ENCODE measurements at regions not wholly inside any gene's neighbourhood (a gene's known extent, or its start where the extent isn't known, plus 50 kb on each side); places are given as distances from the start of the nearest gene placed in this dataset.

DNA sequence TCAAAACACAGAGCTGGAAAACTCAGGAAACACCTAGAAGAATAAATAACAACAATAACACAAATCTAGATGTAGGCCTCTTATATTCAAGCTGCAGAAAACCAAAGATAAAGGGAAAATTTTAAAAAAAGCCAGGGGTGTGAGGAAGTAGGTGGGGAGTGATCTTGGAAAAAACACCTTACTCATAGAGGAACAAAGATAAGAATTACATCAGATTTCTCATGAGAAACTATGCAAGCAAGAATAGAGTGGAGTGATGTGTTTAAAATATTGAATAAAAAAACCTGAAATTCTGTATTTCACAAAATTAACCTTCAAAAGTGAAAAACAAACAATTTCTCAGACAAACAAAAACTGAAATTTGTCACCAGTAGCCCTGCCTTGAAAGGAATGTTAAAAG lies 265.5 kb upstream of the RGS18 start:
- TF ChIP-seq, protein P1, sequence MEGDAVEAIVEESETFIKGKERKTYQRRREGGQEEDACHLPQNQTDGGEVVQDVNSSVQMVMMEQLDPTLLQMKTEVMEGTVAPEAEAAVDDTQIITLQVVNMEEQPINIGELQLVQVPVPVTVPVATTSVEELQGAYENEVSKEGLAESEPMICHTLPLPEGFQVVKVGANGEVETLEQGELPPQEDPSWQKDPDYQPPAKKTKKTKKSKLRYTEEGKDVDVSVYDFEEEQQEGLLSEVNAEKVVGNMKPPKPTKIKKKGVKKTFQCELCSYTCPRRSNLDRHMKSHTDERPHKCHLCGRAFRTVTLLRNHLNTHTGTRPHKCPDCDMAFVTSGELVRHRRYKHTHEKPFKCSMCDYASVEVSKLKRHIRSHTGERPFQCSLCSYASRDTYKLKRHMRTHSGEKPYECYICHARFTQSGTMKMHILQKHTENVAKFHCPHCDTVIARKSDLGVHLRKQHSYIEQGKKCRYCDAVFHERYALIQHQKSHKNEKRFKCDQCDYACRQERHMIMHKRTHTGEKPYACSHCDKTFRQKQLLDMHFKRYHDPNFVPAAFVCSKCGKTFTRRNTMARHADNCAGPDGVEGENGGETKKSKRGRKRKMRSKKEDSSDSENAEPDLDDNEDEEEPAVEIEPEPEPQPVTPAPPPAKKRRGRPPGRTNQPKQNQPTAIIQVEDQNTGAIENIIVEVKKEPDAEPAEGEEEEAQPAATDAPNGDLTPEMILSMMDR (IDR thresholded peaks at IDR 0.05; ENCODE audit: insufficient read depth, low read depth, low read length) = no peak
- no peak for TF ChIP-seq EZH2 (IDR thresholded peaks at IDR 0.05; ENCODE audit: insufficient read depth, low read length)
